Peyer's patch (tissue), 4 donors: ENCODE measurements at regions not wholly inside any gene's neighbourhood (a gene's known extent, or its start where the extent isn't known, plus 50 kb on each side); places are given as distances from the start of the nearest gene placed in this dataset.

Source experiments
- DNase-seq, 3 donors: peaks; one replicate each; pipeline ENCODE4 v3.0.0-alpha.2; 2017 to 2019
- H3K27ac ChIP-seq, 4 donors: fragments of 200-600 bp; sonication (generic); one replicate each; pipeline ENCODE4 v1.5.1; 2016 to 2019
- H3K27me3 ChIP-seq, 2 donors: fragments of 200-600 bp; sonication (generic); one replicate each; pipeline ENCODE4 v1.5.1; 2019
- H3K36me3 ChIP-seq, 3 donors: fragments of 200-600 bp; sonication (generic); one replicate each; pipeline ENCODE4 v1.5.1; 2016 to 2019
- H3K4me1 ChIP-seq, 4 donors: fragments of 200-600 bp; sonication (generic); one replicate each; pipeline ENCODE4 v1.5.1; 2016 to 2019
- H3K4me3 ChIP-seq, 4 donors: fragments of 200-600 bp; sonication (generic); 1 replicate in 3 of 4; 2 replicates in 1 of 4; pipeline ENCODE4 v1.5.1; 2016 to 2019; ENCODE audit warnings: mild to moderate bottlenecking in 1 of 4
- H3K9me3 ChIP-seq, 4 donors: fragments of 200-600 bp; sonication (generic); one replicate each; pipeline ENCODE4 v1.5.1; 2016 to 2019; ENCODE audit warnings: mild to moderate bottlenecking in 1 of 4
- POLR2A ChIP-seq, 2 donors: fragments of 450-650 bp; IDR thresholded peaks; one replicate each; pipeline ENCODE4 v1.5.1; 2017; ENCODE audit warnings: antibody characterized with exemption in 2 of 2, mild to moderate bottlenecking in 2 of 2, moderate library complexity in 2 of 2
- TF ChIP-seq, protein P1 (sequence below), 6 experiments: fragments of 450-650 bp in 4 of 6; fragments of 200-600 bp in 2 of 6; sonication (generic) in 1 of 6; IDR thresholded peaks; one replicate each; pipeline ENCODE4 v1.5.1; 2017 to 2019; ENCODE audit warnings: antibody characterized with exemption in 6 of 6, mild to moderate bottlenecking in 3 of 6, moderate library complexity in 1 of 6

DNA sequence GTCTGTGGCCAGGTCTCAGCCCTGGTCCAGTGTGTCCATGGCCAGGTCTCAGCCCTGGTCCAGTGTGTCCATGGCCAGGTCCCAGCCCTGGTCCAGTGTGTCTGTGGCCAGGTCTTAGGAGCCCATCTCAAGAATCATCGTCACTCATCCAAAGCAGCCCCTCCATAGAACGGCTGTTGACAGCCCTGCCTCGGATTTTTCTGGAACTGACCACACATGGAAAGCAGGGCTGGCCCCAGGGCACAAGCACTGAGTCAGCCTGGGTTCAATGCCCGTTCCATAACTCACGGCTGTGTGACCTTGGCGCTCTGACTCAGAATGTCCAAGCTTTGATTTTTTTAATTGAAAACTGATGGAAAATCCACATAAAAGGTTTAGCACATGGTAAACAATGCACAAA lies 59.9 kb upstream of the SNTG2 start:
- H3K4me3 ChIP-seq = no peak overlapping the region
- no peaks in the 10 kb centered on the region for H3K27me3 ChIP-seq
- DNase-seq = no peak
- no peaks in the 10 kb centered on the region for H3K9me3 ChIP-seq
- no peak for TF ChIP-seq POLR2A (IDR thresholded peaks at IDR 0.05)
- TF ChIP-seq, protein P1, sequence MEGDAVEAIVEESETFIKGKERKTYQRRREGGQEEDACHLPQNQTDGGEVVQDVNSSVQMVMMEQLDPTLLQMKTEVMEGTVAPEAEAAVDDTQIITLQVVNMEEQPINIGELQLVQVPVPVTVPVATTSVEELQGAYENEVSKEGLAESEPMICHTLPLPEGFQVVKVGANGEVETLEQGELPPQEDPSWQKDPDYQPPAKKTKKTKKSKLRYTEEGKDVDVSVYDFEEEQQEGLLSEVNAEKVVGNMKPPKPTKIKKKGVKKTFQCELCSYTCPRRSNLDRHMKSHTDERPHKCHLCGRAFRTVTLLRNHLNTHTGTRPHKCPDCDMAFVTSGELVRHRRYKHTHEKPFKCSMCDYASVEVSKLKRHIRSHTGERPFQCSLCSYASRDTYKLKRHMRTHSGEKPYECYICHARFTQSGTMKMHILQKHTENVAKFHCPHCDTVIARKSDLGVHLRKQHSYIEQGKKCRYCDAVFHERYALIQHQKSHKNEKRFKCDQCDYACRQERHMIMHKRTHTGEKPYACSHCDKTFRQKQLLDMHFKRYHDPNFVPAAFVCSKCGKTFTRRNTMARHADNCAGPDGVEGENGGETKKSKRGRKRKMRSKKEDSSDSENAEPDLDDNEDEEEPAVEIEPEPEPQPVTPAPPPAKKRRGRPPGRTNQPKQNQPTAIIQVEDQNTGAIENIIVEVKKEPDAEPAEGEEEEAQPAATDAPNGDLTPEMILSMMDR (IDR thresholded peaks at IDR 0.05) = no peak
- H3K4me1 ChIP-seq = no peaks in the 10 kb centered on the region
- H3K27ac ChIP-seq = no peak overlapping the region
- no peaks in the 10 kb centered on the region for H3K36me3 ChIP-seq

DNA sequence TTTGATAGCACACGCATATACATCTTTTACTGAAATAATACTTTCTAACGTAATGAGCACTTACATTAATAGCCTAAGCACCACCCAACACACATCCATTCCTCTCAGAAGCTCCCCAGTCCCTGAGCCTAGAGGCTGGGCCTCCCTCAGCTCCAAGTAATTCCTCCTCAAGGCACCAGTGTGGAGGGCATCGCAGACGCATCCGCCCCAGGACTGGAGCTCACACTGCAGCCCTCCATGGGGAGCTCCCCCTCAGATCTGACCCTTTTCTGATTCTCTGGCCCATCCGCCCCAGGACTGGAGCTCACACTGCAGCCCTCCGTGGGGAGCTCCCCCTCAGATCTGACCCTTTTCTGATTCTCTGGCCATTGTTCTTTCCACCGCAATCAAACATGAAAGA lies 60.4 kb upstream of the SNTG2 start:
- H3K27ac ChIP-seq = no peak overlapping the region
- H3K9me3 ChIP-seq = no peaks in the 10 kb centered on the region
- no peak for DNase-seq
- no peaks in the 10 kb centered on the region for H3K36me3 ChIP-seq
- no peaks in the 10 kb centered on the region for H3K27me3 ChIP-seq
- TF ChIP-seq POLR2A (IDR thresholded peaks at IDR 0.05) = no peak
- TF ChIP-seq, protein P1 (IDR thresholded peaks at IDR 0.05) = no peak
- H3K4me3 ChIP-seq = no peak overlapping the region
- no peaks in the 10 kb centered on the region for H3K4me1 ChIP-seq

DNA sequence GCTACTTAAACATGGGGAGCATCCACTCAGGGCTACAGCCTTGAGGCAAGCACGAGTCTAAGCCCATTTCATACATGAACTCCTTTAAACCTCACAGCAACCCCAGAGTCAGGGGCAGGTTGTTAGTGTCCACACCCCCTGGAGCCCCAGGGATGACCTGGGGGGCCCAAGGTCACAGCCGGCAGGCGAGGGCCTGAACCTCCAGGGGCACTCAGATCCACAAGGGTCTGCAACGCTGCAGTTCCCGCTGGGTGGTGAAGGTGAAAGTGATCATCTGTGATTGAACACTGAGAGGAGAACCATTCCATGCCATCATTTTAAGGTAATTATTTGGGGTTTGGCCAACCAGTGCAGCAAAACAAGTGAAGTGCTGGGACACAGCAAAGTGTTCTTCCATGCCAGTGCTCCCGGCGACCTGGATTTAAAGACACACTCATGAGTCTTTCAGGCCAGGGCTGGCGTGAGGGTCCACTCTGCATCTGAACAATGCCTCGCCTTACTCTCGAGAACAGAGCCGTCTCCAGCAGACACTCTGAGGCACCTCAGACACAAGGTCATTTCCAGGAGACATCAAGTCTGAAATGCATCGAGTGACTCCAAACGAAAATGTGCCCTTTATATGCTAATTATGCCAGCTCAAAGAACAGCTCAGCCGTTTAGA lies 61.6 kb upstream of the SNTG2 start:
- Histone ChIP-seq H3K9me3 (no peaks in the 10 kb centered on the region), H3K4me1 (no peaks in the 10 kb centered on the region), H3K36me3 (no peaks in the 10 kb centered on the region), H3K4me3 (no peak overlapping the region), H3K27me3 (no peaks in the 10 kb centered on the region), H3K27ac (no peak overlapping the region)
- no peak for DNase-seq
- no peak for TF ChIP-seq POLR2A (IDR thresholded peaks at IDR 0.05)
- TF ChIP-seq, protein P1 (IDR thresholded peaks at IDR 0.05) = no peak

DNA sequence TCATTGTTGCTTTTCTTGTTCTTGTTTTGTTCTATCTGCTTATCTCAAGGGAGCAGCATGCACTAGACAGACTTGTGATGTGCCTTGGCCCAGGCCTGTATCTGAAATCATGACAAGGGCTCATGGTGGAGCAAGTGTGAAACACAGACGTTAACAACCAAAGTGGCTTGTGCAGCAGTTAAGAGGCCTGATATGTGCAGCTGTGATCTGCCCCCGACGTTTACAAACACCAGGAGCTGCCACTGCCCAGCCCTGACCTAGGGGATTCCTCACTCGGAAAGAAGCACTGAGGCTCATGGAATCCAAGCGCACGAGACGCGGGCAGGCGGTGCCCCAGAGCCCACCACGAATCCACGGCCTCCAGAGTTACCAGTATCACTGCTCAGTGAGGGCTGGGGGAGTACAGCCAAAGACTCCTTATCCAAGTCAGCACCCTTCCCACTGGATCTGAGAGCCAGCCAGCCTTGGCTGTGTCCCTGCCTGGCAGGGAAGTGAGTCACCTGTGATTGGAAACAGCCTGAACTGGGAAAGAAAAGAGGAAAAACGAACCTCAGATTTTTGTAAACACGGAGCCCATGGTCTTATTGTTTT lies 62.3 kb upstream of the SNTG2 start:
- no peaks in the 10 kb centered on the region for H3K27me3 ChIP-seq
- no peak overlapping the region for H3K27ac ChIP-seq
- no peaks in the 10 kb centered on the region for H3K9me3 ChIP-seq
- H3K4me3 ChIP-seq = no peak overlapping the region
- TF ChIP-seq, protein P1 (IDR thresholded peaks at IDR 0.05) = no peak
- no peak for TF ChIP-seq POLR2A (IDR thresholded peaks at IDR 0.05)
- H3K36me3 ChIP-seq = no peaks in the 10 kb centered on the region
- no peak for DNase-seq
- no peaks in the 10 kb centered on the region for H3K4me1 ChIP-seq

DNA sequence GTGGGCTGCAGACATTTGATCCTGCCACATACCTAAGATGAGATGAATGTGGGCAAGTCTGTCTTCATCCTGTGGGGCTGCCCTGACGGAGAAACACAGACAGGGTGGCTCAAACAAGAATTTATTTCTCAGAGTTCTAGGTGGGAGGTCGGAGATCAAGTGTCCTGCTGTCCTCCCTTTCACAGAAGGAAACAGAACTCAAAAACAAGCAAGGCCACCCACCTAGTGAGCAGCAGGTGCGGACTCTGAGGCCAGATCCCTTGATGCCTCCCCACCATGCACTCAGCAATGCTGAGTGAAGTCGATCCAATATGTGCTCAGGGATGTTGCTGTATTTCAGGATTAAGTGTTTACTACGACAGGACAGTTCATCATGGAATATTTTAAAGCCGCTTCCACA lies 63.0 kb upstream of the SNTG2 start:
- Histone ChIP-seq H3K9me3 (no peaks in the 10 kb centered on the region), H3K27me3 (no peaks in the 10 kb centered on the region), H3K4me3 (no peak overlapping the region), H3K27ac (no peak overlapping the region), H3K36me3 (no peaks in the 10 kb centered on the region), H3K4me1 (no peaks in the 10 kb centered on the region)
- no peak for DNase-seq
- TF ChIP-seq, protein P1 (IDR thresholded peaks at IDR 0.05) = no peak
- TF ChIP-seq POLR2A (IDR thresholded peaks at IDR 0.05) = no peak
